ENCODE measurements at regions not wholly inside any gene's neighbourhood (a gene's known extent, or its start where the extent isn't known, plus 50 kb on each side); places are given as distances from the start of the nearest gene placed in this dataset.

DNA sequence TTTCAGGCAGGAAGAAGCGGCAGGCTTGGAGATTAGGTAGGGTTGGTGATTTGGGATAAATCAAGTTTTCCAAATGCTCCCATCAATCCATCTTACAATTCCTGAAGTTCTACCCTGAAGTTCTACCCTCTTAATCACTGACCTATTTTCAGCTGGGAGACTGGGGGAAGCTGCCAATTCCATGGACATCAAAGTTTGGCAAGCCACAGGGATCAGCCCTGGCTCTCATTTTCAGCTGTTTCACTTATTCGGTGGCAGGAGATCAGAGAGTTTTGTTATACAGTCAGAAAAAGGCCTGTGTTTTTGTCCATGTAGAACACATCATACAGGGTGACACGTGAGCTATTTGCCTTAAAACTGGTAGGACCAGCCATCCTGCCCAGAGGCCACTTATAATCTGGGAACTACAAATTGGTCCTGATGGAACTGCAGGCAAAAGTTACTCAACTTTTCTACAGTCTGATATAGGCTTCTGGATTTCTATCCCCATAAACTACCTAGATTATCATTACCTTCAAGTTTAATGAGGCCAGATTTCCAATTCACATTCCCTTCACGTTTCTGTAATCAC, 112.9 kb upstream of the ZNF746 start:
- H3K27me3 ChIP-seq (replicated peaks in 1 of 7) = no peaks in the 10 kb centered on the region
- no peaks in the 10 kb centered on the region for H3K4me1 ChIP-seq
- DNase-seq = peak; percentile 3
- no peak overlapping the region for H3K27ac ChIP-seq
- intact Hi-C loops (cut with DNase I; ENCODE audit: low total_unique reads) = no loop called here
- WGBS, 5 donors = 86 to 95% (median 91%) methylated on average over 4 of the region's 4 CpGs
- H3K36me3 ChIP-seq = peaks cover 0 to 100% (median 74%) of the 10 kb centered on the region in 6 donors
- H3K4me3 ChIP-seq = no peak overlapping the region
- TF ChIP-seq POLR2A (IDR thresholded peaks at IDR 0.05) (no peak), POLR2AphosphoS5 (IDR thresholded peaks at IDR 0.05) (no peak), CTCF (IDR thresholded peaks at IDR 0.05 in 8 of 11, conservative IDR thresholded peaks at IDR 0.05 in 3 of 11) (no peak)
- no peaks in the 10 kb centered on the region for H3K9me3 ChIP-seq

GRCh38 chr7:149608168-149608567, 110.6 kb upstream of the ZNF746 start:
- 91 to 98% (median 94%) methylated on average over 2 of the region's 2 CpGs for WGBS, 5 donors
- Histone ChIP-seq H3K27ac (no peak overlapping the region), H3K4me3 (no peak overlapping the region), H3K27me3 (replicated peaks in 1 of 7) (no peaks in the 10 kb centered on the region), H3K9me3 (no peaks in the 10 kb centered on the region), H3K4me1 (no peaks in the 10 kb centered on the region), H3K36me3 (peaks cover 0 to 98% (median 53%) of the 10 kb centered on the region in 6 donors)
- DNase-seq = no peak
- no peak for TF ChIP-seq POLR2A (IDR thresholded peaks at IDR 0.05)
- no peak for TF ChIP-seq CTCF (IDR thresholded peaks at IDR 0.05 in 8 of 11, conservative IDR thresholded peaks at IDR 0.05 in 3 of 11)
- no peak for TF ChIP-seq POLR2AphosphoS5 (IDR thresholded peaks at IDR 0.05)
- intact Hi-C loops (cut with DNase I; ENCODE audit: low total_unique reads) = no loop called here

GRCh38 chr7:149607683-149608082, 110.1 kb upstream of the ZNF746 start:
- no peaks in the 10 kb centered on the region for H3K4me1 ChIP-seq
- no peaks in the 10 kb centered on the region for H3K27me3 ChIP-seq (replicated peaks in 1 of 7)
- no peak overlapping the region for H3K27ac ChIP-seq
- TF ChIP-seq POLR2AphosphoS5 (IDR thresholded peaks at IDR 0.05) (no peak), CTCF (IDR thresholded peaks at IDR 0.05 in 8 of 11, conservative IDR thresholded peaks at IDR 0.05 in 3 of 11) (no peak)
- H3K4me3 ChIP-seq = no peak overlapping the region
- H3K9me3 ChIP-seq = no peaks in the 10 kb centered on the region
- intact Hi-C loops (cut with DNase I; ENCODE audit: low total_unique reads) = no loop called here
- 94 to 100% (median 97%) methylated on average over 4 of the region's 4 CpGs for WGBS, 5 donors
- no peak for DNase-seq
- H3K36me3 ChIP-seq = peaks cover 0 to 98% (median 48%) of the 10 kb centered on the region in 6 donors

- Histone ChIP-seq H3K36me3 (peaks cover 0 to 98% (median 48%) of the 10 kb centered on the region in 6 donors), H3K4me1 (no peaks in the 10 kb centered on the region), H3K27ac (no peak overlapping the region), H3K27me3 (replicated peaks in 1 of 7) (no peaks in the 10 kb centered on the region), H3K4me3 (no peak overlapping the region), H3K9me3 (no peaks in the 10 kb centered on the region)
- intact Hi-C loops (cut with DNase I; ENCODE audit: low total_unique reads) = no loop called here
- no peak for DNase-seq
- no peak for TF ChIP-seq CTCF (IDR thresholded peaks at IDR 0.05 in 8 of 11, conservative IDR thresholded peaks at IDR 0.05 in 3 of 11)
- TF ChIP-seq POLR2AphosphoS5 (IDR thresholded peaks at IDR 0.05) = no peak
- no peak for TF ChIP-seq POLR2A (IDR thresholded peaks at IDR 0.05)
- 92 to 99% (median 96%) methylated on average over 4 of the region's 4 CpGs for WGBS, 5 donors
Observed at GRCh38 chr7:149606826-149607225, 109.2 kb upstream of the ZNF746 start.

Measured in spleen (tissue), 11 donors.